HG03565 (cell line): ENCODE measurements at regions not wholly inside any gene's neighbourhood (a gene's known extent, or its start where the extent isn't known, plus 50 kb on each side); places are given as distances from the start of the nearest gene placed in this dataset.
A peak's percentile ranks its signal among the peaks of the same experiment; 100 is the strongest.

Experiments used
- ATAC-seq: cut with Tn5 transposase; IDR thresholded peaks from one replicate; pipeline ENCODE4 v1.9.1; 2021; ENCODE audit warnings: mild to moderate bottlenecking, moderate library complexity; ENCODE audit not compliant: unreplicated experiment

GRCh38 chr4:124018383-124019317, 622.1 kb downstream of the SPRY1 start:
- peak; percentile 100 for ATAC-seq

GRCh38 chr4:124019749-124020549, 623.4 kb downstream of the SPRY1 start:
- no peak for ATAC-seq

GRCh38 chr4:124025000-124025399, 628.4 kb downstream of the SPRY1 start:
- ATAC-seq, result no peak

GRCh38 chr4:124025428-124025827, 628.8 kb downstream of the SPRY1 start:
- no peak for ATAC-seq

GRCh38 chr4:124028182-124028581, 631.6 kb downstream of the SPRY1 start:
- no peak for ATAC-seq

- no peak for ATAC-seq
Measured at GRCh38 chr4:124030147-124030546, 633.6 kb downstream of the SPRY1 start.

GRCh38 chr4:124032035-124032434, 635.4 kb downstream of the SPRY1 start:
- ATAC-seq, result no peak

- ATAC-seq, result no peak
Measured at GRCh38 chr4:124035364-124036041, 638.9 kb downstream of the SPRY1 start.

GRCh38 chr4:124037236-124037635, 640.6 kb downstream of the SPRY1 start:
- no peak for ATAC-seq

- no peak for ATAC-seq
Measured at GRCh38 chr4:124044330-124044729, 647.7 kb downstream of the SPRY1 start.

- no peak for ATAC-seq
Measured at GRCh38 chr4:124044867-124045266, 648.3 kb downstream of the SPRY1 start.

GRCh38 chr4:124046190-124046589, 649.6 kb downstream of the SPRY1 start:
- no peak for ATAC-seq

GRCh38 chr4:124053872-124054538, 657.4 kb downstream of the SPRY1 start:
- ATAC-seq, result no peak

GRCh38 chr4:124055336-124055735, 657.2 kb downstream of the ANKRD50 start:
- ATAC-seq, result no peak

- no peak for ATAC-seq
Measured at GRCh38 chr4:124055896-124056295, 656.6 kb downstream of the ANKRD50 start.

- ATAC-seq, result peak; percentile 45
Measured at GRCh38 chr4:124060261-124060918, 652.1 kb downstream of the ANKRD50 start.

GRCh38 chr4:124061413-124061812, 651.1 kb downstream of the ANKRD50 start:
- ATAC-seq, result no peak

GRCh38 chr4:124065422-124065821, 647.1 kb downstream of the ANKRD50 start:
- no peak for ATAC-seq

- ATAC-seq, result no peak
Measured at GRCh38 chr4:124065936-124066335, 646.6 kb downstream of the ANKRD50 start.

GRCh38 chr4:124066595-124066994, 645.9 kb downstream of the ANKRD50 start:
- no peak for ATAC-seq
